HG03460 (cell line): ENCODE measurements at regions not wholly inside any gene's neighbourhood (a gene's known extent, or its start where the extent isn't known, plus 50 kb on each side); places are given as distances from the start of the nearest gene placed in this dataset.
"Not testable (repeated sequence)": the region's sequence is repeated elsewhere in the genome, so short reads cannot be mapped to it uniquely, and the experiment has no call there.

Source experiments
- ATAC-seq: cut with Tn5 transposase; IDR thresholded peaks from one replicate; pipeline ENCODE4 v1.9.1; 2021; ENCODE audit not compliant: unreplicated experiment

DNA sequence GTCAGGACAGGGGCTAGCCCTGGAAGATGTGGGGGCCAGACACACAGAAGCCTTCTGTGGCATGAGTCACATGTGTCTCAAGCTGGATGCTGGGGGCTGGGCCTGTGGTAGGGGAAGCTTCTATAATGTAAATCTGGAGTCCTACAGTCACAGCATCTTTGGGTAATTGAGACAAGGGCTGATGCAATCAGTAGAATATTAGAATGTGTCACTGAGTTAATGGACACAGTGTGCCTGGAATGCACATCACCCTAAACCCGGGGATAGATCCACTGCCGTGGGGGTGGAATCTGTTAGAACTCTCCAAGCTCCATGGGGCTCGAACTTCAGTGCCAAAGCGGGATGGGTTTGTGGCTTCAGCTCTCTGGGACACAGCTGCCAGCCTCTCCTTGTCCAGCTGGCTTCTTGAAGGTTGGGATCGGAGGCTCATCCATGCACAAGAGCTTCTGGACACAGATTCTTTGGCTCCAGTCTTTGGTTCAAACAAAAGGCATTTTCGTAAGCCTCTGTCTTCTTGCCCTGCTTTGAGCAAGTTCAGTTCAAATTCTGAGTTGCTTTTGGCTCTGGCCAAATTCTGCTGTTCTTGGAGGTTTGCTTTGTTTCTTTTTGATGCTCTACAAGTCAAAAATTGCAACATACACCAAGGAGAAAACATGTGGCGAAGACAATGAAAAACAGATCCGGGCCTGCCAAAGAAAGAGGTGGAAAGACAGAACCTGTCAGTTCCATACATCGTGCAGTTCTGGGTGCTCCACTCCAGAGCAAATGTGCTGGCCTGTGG lies 194.8 kb upstream of the ZNF32 start:
- no peak for ATAC-seq

DNA sequence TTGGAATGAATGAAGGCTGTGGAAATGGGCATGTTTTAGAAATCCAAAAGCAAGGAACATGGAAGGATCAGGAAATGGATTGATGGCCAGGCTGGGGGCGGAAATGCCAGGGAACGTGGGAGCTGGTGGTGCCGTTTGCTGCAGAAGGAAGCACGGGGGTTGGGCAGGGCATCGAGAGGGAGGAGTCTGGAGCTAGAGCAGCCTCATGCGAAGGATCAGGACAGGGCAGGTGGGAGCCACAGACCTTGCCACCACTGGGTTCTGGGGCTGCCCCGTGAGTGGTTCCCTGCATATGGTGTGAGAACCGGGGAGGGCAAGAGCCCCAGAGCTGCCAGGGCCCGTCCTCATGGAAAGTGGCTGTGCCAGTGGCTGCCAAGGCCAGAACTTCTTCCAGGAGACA lies 193.8 kb upstream of the ZNF32 start:
- no peak for ATAC-seq

DNA sequence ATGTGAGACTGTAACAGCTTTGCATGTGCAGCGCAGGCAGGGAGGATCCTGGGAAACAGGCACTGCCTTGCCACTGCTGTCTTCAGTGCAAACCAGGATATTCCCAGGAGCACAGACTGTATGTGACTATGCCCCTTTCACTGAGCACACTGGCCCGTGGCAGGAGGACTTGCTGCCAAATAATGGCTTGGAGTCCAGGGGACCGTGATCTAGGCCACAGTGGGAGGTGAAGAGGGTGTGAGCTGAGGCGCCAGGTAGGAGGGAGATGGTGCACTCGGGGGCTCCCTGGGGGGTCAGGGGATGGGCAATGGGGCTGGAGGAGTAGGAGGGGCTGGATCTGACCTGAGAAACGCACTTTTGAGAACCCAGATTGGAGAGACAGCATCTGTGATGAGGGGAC lies 193.4 kb upstream of the ZNF32 start:
- ATAC-seq, result no peak

DNA sequence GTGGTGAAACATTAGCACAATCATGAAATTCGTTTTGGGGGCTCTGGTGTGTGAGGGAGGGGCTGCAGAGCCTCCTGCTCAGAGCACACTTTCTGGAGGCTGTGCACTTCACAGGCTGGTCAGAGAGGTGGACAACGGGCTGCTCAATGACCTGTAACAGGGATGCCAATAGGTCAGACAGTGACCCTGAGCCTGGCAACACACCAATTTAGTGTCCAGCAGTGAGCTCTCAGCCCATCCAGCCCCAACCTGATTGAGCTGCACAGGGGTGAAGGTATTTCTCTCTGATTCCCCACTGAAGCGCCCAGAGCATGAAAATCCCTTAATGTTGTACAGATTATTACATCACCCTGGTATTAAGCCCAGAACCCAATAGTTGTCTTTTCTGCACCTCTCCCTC lies 191.3 kb upstream of the ZNF32 start:
- no peak for ATAC-seq

DNA sequence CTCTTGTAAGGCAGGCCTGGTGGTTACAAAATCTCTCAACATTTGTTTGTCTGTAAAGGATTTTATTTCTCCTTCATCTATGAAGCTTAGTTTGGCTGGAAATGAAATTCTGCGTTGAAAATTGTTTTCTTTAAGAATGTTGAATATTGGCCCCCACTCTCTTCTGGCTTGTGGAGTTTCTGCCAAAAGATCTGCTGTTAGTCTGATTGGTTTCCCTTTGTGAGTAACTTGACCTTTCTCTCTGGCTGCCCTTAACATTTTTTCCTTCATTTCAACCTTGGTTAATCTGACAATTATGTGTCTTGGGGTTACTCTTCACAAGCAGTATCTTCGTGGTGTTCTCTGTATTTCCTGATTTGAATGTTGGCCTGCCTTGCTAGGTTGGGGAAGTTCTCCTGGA lies 186.1 kb upstream of the ZNF32 start:
- ATAC-seq, result not testable (repeated sequence)

DNA sequence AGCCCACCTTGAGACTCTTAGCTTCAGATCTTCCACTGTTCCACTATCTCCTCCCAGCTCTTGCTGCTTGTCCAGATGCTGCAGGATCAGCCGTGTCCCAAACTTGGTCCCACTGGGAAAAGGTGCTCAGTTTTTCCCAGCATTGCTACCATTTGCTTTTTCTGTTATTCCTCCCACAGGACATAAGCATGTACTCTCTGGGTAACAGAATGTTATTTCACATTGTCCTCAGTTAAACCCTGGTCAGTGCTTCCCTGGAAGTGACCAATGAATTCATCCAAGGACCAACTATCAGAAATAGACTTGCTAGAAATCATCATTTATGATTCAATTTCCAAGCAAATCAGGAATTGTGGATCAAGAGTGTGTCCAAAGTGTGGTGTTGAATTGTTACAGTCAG lies 179.2 kb upstream of the ZNF32 start:
- ATAC-seq, result no peak

DNA sequence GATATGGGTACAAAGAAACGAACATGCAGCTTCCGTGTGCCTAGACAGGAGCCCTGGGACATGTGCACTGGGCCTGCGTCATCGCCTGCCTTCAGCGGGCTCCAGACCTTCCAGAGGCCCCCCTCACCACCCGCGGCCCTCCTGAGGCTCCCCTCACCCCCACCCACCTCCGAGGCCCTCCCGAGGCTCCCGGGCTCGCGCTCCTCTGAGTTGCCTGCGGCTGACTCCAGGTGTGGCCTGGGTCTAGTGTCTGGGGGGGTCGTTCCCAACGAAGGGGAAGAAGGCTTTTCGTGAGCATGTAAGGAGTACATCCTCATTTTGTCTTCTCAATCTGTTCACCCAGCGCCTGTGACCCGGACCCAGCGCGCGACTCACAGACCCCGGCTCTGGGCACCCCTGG lies 177.3 kb upstream of the ZNF32 start:
- no peak for ATAC-seq

DNA sequence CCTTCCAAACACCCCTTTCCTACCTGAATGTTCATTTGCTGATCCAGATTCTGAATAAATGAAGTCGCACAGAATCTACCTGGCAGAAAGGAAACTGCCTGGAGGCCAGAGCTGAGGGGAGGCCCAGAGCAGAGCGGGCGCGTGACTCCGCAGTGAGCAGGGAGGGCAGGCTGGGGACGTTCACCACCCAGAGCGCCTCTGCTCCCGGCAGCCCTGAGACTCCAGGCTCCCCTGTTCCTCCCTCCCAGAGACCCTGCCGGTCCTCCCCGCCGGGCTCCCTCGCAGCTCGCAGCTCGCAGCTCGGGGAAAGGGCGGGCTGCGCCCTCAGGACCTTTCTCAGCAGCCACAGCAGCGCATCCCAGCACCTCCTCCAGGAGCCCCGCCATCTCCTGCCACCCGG lies 176.7 kb upstream of the ZNF32 start:
- ATAC-seq, result no peak

DNA sequence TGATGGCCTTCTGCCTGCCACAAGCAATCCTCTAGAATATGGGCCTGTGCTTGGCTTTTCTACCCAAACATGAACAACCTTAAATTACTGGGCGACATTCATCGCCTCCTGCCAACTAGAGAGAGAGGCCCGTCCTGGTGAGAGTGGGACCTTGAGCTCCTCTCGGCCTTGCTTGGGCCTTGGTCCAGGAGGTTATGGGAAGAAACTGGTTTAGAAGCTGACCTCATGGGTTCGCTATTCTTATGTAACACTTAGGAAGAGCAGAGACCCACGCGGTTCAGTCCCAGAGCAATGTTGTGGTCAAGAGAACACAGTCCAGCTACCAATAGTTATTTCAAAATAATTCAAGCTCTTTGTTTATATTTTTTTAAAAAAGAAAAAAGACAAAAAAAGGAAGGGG lies 176.3 kb upstream of the ZNF32 start:
- ATAC-seq, result no peak

DNA sequence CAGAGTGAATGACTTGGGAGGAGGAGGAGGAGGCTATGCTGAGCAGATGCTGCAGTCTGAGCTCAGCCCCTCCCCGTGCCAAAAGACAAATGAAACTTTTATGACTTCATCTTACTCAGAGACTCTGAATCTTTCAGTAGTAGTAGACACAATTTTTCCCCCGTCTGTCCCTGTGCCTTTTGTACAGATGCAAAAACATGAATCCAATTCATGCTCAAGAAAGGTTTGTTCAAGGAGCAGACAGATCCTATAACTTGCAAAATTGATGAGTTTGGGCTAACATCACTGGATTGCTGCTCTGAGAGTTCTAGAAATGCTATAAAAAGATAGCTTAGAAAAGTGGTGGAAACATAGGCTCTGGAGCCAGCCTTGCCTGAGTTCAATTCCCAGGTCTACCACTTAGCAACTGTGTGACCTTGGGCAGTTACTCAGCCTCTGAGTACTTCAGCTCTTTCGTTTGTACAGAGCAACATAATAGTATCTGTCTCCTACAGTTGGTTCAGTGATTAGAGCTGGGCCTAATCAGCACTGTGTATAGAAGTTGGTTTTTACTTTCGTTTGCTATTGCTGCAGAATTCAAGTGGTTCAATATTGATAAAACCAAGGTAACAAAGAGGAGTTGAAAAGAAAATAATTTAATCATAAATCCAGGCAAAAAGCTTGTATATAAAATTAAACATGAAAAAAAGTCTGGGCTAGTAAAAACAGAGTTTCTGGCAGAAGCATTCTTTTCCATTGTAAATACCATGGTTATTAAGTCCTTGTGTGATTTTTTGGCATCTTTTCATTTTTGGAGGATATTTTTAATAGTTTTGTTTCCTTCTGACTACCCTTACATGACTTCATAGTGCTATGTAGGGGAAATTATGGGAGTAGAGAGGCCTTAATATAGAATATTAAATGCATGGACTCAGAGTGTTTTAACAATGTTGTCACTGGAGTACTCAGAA lies 174.2 kb upstream of the ZNF32 start:
- no peak for ATAC-seq

DNA sequence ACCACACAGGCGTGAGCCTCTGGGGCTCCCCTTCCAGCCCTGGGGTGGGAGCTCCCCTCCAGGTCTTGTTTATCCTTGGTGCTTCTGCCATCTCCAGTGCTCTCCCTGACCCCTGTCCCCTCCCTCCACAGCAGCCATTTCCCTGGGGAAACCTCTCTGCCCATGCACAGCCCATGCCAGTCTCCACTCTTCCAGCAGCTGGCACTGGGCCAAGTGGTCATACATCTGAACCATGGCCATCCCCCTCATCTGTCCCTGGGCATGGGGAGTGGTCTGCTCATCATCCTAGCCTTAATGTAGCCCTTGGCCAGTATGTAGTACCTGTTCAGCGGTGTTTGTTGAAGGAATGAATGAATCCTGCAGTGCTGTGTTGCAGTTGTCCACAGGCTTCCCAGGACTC lies 172.4 kb upstream of the ZNF32 start:
- no peak for ATAC-seq

DNA sequence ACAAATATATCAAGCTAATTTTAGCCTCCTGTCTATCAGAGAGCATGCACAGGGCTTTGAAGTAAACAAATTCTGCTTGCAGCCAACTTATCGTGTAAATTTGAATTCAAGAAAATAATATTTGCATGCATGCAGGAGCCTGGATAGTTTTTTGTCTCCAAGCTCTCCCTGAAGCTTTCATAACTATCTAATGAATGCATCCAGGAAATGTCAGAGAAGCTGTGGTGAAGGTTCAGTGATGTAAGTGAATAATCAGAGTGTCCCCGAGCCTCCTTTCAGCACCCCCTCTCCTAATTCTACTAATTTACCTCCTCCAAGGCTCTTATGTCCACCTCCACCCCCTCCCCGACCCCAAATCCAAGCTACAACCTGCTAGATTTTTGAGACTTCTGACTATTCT lies 172.0 kb upstream of the ZNF32 start:
- no peak for ATAC-seq

DNA sequence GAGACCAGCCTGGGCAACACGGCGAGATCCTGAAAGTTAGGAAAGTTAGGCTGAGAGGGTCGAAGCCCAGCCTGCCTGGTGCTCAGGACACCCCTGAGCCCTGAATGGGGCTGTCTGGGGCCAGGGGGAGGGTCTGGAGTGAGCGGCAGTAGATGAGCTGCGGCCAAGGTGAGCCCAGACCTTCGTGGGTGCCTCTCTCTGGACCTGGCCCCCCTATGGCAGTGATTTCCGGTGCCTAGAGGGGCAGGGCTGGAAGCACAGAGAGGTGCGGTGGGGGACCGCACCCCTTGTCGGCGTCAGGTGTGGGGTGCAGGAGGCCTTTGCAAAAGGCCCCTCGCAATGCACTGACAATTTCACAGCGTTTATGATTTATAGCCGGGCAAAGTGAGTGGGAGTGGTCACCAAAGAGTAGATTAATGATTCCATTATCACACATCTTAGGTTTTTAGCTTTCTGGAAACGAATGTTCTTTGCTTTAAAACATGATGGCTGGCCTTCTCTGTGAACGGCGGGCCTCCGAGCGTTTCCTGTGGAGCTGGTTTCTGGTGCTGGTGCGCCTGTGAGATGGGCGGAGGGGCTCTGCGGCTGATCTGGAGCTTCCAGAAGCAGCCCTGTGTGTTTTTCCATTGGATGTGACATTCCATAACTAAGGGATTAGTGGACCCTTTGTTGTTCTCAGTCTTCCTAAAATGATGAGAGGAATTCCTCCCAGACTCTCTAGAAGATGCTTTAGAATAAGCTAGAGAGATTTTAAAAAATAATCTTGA lies 171.0 kb upstream of the ZNF32 start:
- no peak for ATAC-seq

DNA sequence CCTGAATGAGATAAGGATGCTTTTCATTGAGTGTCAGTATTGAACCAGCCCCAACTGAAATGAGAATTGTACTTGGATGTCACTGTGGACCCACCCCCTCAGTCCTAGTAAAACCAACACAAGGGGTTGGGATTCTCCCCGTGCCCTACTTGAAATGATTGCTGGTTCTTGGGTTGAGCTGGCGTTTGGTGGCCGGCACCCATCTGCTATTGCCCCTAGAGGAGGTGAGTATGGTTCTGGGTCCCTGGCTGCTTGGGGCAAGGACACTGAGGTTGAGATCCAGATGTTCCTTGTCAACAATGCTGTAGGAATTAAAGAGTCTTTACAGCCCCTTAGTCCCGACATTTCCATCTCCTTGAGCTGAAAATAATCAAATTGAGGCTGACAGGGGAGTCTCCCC lies 170.0 kb upstream of the ZNF32 start:
- no peak for ATAC-seq

DNA sequence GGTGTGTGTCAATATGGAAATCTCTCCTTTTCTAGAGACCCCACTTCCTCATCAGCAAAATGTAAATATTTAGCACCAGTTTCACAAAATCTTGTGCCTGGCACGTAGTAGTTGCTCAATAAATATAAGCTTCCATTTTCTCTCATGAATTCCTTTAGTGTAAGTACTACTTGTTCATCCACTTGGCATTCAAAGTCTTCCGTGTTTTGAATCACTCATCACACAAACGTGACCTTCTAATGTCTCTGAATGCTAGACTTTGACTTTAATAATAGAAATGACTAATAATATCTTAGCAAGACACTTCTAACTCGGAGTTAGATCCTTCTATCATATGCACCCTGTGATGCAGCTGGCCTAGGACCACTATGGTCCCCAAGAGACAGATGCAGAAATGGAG lies 168.7 kb upstream of the ZNF32 start:
- ATAC-seq, result no peak

DNA sequence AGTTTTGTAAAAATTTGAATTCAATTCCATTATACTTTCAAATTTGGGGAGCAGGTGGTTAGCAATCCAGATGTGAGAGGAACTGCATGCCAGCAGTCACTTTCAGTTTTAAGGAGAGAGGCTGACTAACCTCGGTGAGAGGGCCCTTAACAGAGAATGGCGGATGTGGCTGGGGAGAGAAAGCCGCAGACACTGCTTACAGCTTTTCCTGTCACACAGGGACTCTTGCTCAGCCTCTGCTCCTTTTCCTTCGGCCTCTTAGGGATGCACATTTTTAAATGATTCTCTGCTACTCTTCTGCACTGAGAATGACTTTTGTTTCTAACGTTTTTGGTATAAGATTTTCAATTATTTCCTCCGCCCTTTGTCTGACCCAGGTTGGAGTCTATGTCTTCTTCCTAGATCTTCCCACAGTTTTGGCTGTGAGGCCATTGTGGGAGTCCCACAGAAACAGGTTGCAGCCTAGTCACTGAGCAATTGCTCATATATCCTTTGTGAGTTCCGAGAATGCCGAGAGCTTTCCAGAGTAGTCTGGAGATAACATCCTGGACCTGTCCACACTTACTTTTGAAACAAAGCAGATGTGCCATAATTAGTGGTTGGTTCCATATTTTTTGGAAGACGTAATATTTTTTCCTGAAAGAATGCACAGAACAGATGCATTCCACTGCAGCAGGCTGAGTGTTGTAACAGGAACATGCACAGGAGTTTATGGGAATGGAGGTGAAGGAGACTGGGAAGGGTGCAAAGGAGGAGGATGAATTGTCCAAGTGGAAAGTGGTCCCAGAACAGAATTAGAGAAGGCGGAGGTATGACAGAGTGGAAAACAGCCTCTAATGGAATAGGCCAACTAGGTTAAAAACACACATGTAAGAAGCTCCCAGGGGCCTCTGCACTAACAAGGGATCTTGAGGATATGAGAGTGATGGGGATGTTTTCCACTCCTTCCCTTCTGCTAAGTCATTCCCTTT lies 168.0 kb upstream of the ZNF32 start:
- peak; percentile 99 for ATAC-seq

DNA sequence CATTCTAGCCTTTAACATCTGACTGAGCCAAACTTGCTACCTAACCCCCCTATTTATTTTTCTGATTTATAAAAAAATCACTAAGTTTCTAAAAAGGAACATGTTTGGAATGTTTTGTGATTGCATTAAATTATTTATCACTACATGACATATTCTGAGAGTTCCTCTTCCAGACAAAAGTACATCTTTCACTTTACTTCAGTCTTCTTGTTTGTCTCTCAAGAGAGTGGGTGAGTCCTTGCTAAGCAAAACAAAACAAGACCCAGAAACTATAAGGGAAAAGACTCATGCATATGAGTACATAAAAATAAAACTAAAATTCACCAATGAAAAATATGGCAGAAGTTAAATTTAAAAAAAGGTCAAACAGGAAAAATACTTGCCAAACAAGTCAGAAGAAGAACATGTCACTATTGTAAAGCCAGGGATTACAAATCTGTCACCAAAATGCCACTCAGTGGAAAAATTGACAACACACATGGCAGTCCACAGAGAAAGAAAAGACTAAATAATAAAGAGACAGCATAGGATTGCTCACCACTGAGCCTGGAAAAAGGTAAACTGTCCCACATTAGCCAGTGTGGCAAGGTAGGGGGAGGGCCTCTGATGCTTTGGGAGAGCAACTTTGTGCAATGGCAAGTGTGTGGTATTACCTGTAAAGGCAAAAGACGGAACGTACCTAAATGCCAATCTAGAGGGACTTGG lies 166.7 kb upstream of the ZNF32 start:
- no peak for ATAC-seq

DNA sequence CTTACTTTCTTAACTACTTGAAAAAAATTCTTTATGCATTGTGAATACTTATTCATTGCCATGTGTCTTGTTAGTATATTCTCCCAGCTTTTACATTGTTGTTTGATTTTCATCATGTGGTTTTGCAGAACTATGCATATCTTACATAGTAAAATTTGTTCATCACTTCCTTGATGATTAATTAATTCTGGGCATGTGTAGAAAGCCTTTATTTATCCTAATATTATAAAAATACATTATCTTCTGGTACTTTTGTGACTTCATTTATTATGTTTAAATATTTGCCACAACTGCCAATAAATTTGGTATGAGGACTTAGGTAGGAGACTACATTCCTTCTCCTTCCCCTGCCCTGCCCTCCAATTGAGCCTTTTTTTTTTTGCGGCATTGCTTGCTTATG lies 166.0 kb upstream of the ZNF32 start:
- no peak for ATAC-seq

DNA sequence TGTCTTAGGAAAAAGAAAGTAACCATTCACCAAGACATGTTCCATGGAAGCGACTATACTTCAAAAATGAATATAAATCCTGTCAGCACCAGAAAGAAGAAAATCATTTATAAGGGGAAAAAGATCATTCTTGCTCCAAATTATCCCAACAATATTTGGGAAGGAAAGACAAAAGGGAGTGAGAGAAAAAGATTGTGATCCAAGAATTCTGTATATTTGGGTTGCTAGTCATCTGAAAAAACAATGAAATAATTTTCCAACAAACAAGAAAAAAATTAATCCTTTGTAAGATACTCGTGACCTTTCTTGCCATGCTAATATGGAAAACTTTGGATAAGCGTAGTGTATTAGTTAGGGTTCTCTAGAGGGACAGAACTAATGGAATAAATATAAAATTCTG lies 163.2 kb upstream of the ZNF32 start:
- no peak for ATAC-seq
